ENCODE measurements at regions not wholly inside any gene's neighbourhood (a gene's known extent, or its start where the extent isn't known, plus 50 kb on each side); places are given as distances from the start of the nearest gene placed in this dataset.

- Histone ChIP-seq H3F3A (ENCODE audit: low read length, unreplicated experiment) (no peaks in the 10 kb centered on the region), H3K27me3 (ENCODE audit: low read length) (no peaks in the 10 kb centered on the region; the same call in 1 of the 2 replicates), H3K27ac (ENCODE audit: low read length) (no peak overlapping the region), H3K9ac (ENCODE audit: low read length) (no peak overlapping the region), H3K4me3 (ENCODE audit: low read length) (no peak overlapping the region), H3K36me3 (ENCODE audit: low read depth, low read length) (no peaks in the 10 kb centered on the region), H2AFZ (ENCODE audit: low read length) (no peak overlapping the region), H3K79me2 (ENCODE audit: low read length) (no peaks in the 10 kb centered on the region), H3K4me2 (ENCODE audit: low read length) (no peak overlapping the region), H3K9me3 (ENCODE audit: low read length) (no peaks in the 10 kb centered on the region), H3K9me2 (replicated peaks; ENCODE audit: low read length) (no peaks in the 10 kb centered on the region), H4K20me1 (ENCODE audit: low read length) (no peaks in the 10 kb centered on the region), H3K4me1 (ENCODE audit: insufficient read depth, low read length) (no peaks in the 10 kb centered on the region)
- POLR2A ChIA-PET (ENCODE audit: unreplicated experiment), result no interaction called here
- intact Hi-C loops (cut with micrococcal nuclease), result no loop called here
- TF ChIP-seq CTCF (conservative IDR thresholded peaks at IDR 0.05; ENCODE audit: low read depth, low read length) (no peak), EZH2phosphoT487 (IDR thresholded peaks at IDR 0.05; ENCODE audit: borderline replicate concordance, low read length) (no peak), EZH2 (IDR thresholded peaks at IDR 0.05; ENCODE audit: low read length, unreplicated experiment) (no peak)
- ATAC-seq (no peak), DNase-seq (no peak)
- CTCF ChIA-PET, result no interaction called here
- no TSS peak for BruUV-seq (replicated peaks)
These were observed 457.7 kb downstream of the CETN3 start for GRCh38 chr5:89951876-89952275.

GRCh38 chr5:89950234-89950633, 459.3 kb downstream of the CETN3 start:
- intact Hi-C loops (cut with micrococcal nuclease), result no loop called here

GRCh38 chr5:89948977-89949376, 460.6 kb downstream of the CETN3 start:
- Histone ChIP-seq H4K20me1 (ENCODE audit: low read length) (no peaks in the 10 kb centered on the region), H3K4me1 (ENCODE audit: insufficient read depth, low read length) (no peaks in the 10 kb centered on the region), H3K4me2 (ENCODE audit: low read length) (no peak overlapping the region), H2AFZ (ENCODE audit: low read length) (no peak overlapping the region), H3K36me3 (ENCODE audit: low read depth, low read length) (no peaks in the 10 kb centered on the region), H3K9me3 (ENCODE audit: low read length) (no peaks in the 10 kb centered on the region), H3K79me2 (ENCODE audit: low read length) (no peaks in the 10 kb centered on the region), H3K27me3 (ENCODE audit: low read length) (no peaks in the 10 kb centered on the region; the same call in 1 of the 2 replicates), H3K9me2 (replicated peaks; ENCODE audit: low read length) (no peaks in the 10 kb centered on the region), H3K27ac (ENCODE audit: low read length) (no peak overlapping the region), H3F3A (ENCODE audit: low read length, unreplicated experiment) (no peaks in the 10 kb centered on the region), H3K4me3 (ENCODE audit: low read length) (no peak overlapping the region), H3K9ac (ENCODE audit: low read length) (no peak overlapping the region)
- TF ChIP-seq EZH2 (IDR thresholded peaks at IDR 0.05; ENCODE audit: low read length, unreplicated experiment) (no peak), EZH2phosphoT487 (IDR thresholded peaks at IDR 0.05; ENCODE audit: borderline replicate concordance, low read length) (no peak), CTCF (conservative IDR thresholded peaks at IDR 0.05; ENCODE audit: low read depth, low read length) (no peak)
- ChIA-PET POLR2A (ENCODE audit: unreplicated experiment) (no interaction called here), CTCF (no interaction called here)
- DNase-seq (no peak), ATAC-seq (no peak)
- intact Hi-C loops (cut with micrococcal nuclease), result no loop called here
- BruUV-seq (replicated peaks), result no TSS peak

More at GRCh38 chr5:89950234-89950633, 459.3 kb downstream of the CETN3 start:
- H3K27me3 ChIP-seq (ENCODE audit: low read length), result no peaks in the 10 kb centered on the region; the same call in 1 of the 2 replicates
- no TSS peak for BruUV-seq (replicated peaks)
- ChIA-PET CTCF (no interaction called here), POLR2A (ENCODE audit: unreplicated experiment) (no interaction called here)
- no peak overlapping the region for H3K4me3 ChIP-seq (ENCODE audit: low read length)
- no peaks in the 10 kb centered on the region for H3F3A ChIP-seq (ENCODE audit: low read length, unreplicated experiment)
- ATAC-seq (no peak), DNase-seq (no peak)
- no peaks in the 10 kb centered on the region for H4K20me1 ChIP-seq (ENCODE audit: low read length)
- no peaks in the 10 kb centered on the region for H3K79me2 ChIP-seq (ENCODE audit: low read length)
- no peak overlapping the region for H2AFZ ChIP-seq (ENCODE audit: low read length)
- H3K9me2 ChIP-seq (replicated peaks; ENCODE audit: low read length), result no peaks in the 10 kb centered on the region
- H3K36me3 ChIP-seq (ENCODE audit: low read depth, low read length), result no peaks in the 10 kb centered on the region
- H3K9ac ChIP-seq (ENCODE audit: low read length), result no peak overlapping the region
- TF ChIP-seq CTCF (conservative IDR thresholded peaks at IDR 0.05; ENCODE audit: low read depth, low read length), result no peak
- no peak for TF ChIP-seq EZH2phosphoT487 (IDR thresholded peaks at IDR 0.05; ENCODE audit: borderline replicate concordance, low read length)
- TF ChIP-seq EZH2 (IDR thresholded peaks at IDR 0.05; ENCODE audit: low read length, unreplicated experiment), result no peak
- H3K4me1 ChIP-seq (ENCODE audit: insufficient read depth, low read length), result no peaks in the 10 kb centered on the region
- H3K4me2 ChIP-seq (ENCODE audit: low read length), result no peak overlapping the region
- H3K27ac ChIP-seq (ENCODE audit: low read length), result no peak overlapping the region
- no peaks in the 10 kb centered on the region for H3K9me3 ChIP-seq (ENCODE audit: low read length)

All from PC-3 (cell line).